Mesenchymal stem cell (in vitro differentiated cells and primary cell): ENCODE measurements at regions not wholly inside any gene's neighbourhood (a gene's known extent, or its start where the extent isn't known, plus 50 kb on each side); places are given as distances from the start of the nearest gene placed in this dataset.

Experiments used
- DNase-seq: peaks from one replicate; pipeline ENCODE4 v3.0.0-alpha.2; 2013
- H2AFZ ChIP-seq: one replicate; pipeline ENCODE4 v1.6.1; 2013; ENCODE audit warnings: low read depth, mild to moderate bottlenecking, control low read depth, inconsistent platforms, low read length, moderate library complexity
- H2AK5ac ChIP-seq: 2 replicates; pipeline ENCODE4 v1.6.1; 2013; ENCODE audit warnings: low read length, moderate library complexity, mild to moderate bottlenecking, inconsistent platforms; ENCODE audit not compliant: severe bottlenecking
- H2BK120ac ChIP-seq: one replicate; pipeline ENCODE4 v1.6.1; 2013; ENCODE audit warnings: low read depth, mild to moderate bottlenecking, inconsistent platforms, low read length, moderate library complexity
- H2BK12ac ChIP-seq, 2 experiments: one replicate each; pipeline ENCODE4 v1.6.1; 2013; ENCODE audit warnings: inconsistent platforms in 2 of 2, low read length in 2 of 2, mild to moderate bottlenecking in 2 of 2, moderate library complexity in 2 of 2, control low read depth in 1 of 2
- H2BK15ac ChIP-seq: one replicate; pipeline ENCODE4 v1.6.1; 2013; ENCODE audit warnings: mild to moderate bottlenecking, low read depth, inconsistent platforms; ENCODE audit not compliant: poor library complexity, severe bottlenecking
- H2BK5ac ChIP-seq: 2 replicates; pipeline ENCODE4 v1.6.1; 2013; ENCODE audit warnings: low read depth, mild to moderate bottlenecking, low read length, control low read depth, inconsistent platforms; ENCODE audit not compliant: poor library complexity, severe bottlenecking
- H3K14ac ChIP-seq, 2 experiments: one replicate each; pipeline ENCODE4 v1.6.1; 2013; ENCODE audit warnings: inconsistent platforms in 2 of 2, low read length in 2 of 2, control low read depth in 1 of 2, mild to moderate bottlenecking in 1 of 2, moderate library complexity in 1 of 2
- H3K18ac ChIP-seq, 2 experiments: one replicate each; pipeline ENCODE4 v1.6.1; 2013; ENCODE audit warnings: inconsistent platforms in 2 of 2, low read length in 2 of 2, control low read depth in 1 of 2, low read depth in 1 of 2, mild to moderate bottlenecking in 1 of 2
- H3K23ac ChIP-seq, 2 experiments: one replicate each; pipeline ENCODE4 v1.6.1; 2013; ENCODE audit warnings: inconsistent platforms in 2 of 2, low read length in 2 of 2, mild to moderate bottlenecking in 2 of 2, moderate library complexity in 2 of 2, control low read depth in 1 of 2
- H3K27ac ChIP-seq: 2 replicates; pipeline ENCODE4 v1.5.1; 2013; ENCODE audit warnings: mild to moderate bottlenecking, moderate library complexity, low read length, control low read depth, inconsistent platforms; ENCODE audit not compliant: poor library complexity, severe bottlenecking
- H3K27me3 ChIP-seq, 2 experiments: 2 replicates each; pipeline versions ENCODE4 v1.6.1 to v1.7.0; 2013; ENCODE audit warnings: low read length in 2 of 2, mild to moderate bottlenecking in 2 of 2, moderate library complexity in 2 of 2, control low read depth in 1 of 2, inconsistent platforms in 1 of 2; ENCODE audit not compliant: control insufficient read depth in 1 of 2, insufficient read depth in 1 of 2
- H3K36me3 ChIP-seq, 2 experiments: 2 replicates each; pipeline versions ENCODE4 v1.6.1 to v1.7.0; 2013; ENCODE audit warnings: low read length in 2 of 2, control low read depth in 1 of 2, inconsistent platforms in 1 of 2, low read depth in 1 of 2, mild to moderate bottlenecking in 1 of 2; ENCODE audit not compliant: insufficient read depth in 2 of 2, control insufficient read depth in 1 of 2
- H3K4ac ChIP-seq, 2 experiments: one replicate each; pipeline ENCODE4 v1.6.1; 2013; ENCODE audit warnings: inconsistent platforms in 2 of 2, low read length in 2 of 2, mild to moderate bottlenecking in 2 of 2, moderate library complexity in 2 of 2, control low read depth in 1 of 2, low read depth in 1 of 2
- H3K4me1 ChIP-seq: 2 replicates; pipeline ENCODE4 v1.6.1; 2013; ENCODE audit warnings: low read depth, low read length, control low read depth; ENCODE audit not compliant: control insufficient read depth, insufficient read depth
- H3K4me2 ChIP-seq: 2 replicates; pipeline ENCODE4 v1.6.1; 2013; ENCODE audit warnings: low read length, mild to moderate bottlenecking, inconsistent platforms; ENCODE audit not compliant: poor library complexity, severe bottlenecking
- H3K4me3 ChIP-seq, 2 experiments: 2 replicates each; pipeline versions ENCODE4 v1.5.1 to v1.7.0; 2013; ENCODE audit warnings: low read length in 2 of 2, mild to moderate bottlenecking in 2 of 2, control low read depth in 1 of 2, low read depth in 1 of 2; ENCODE audit not compliant: insufficient read depth in 1 of 2
- H3K79me1 ChIP-seq: replicated peaks from 2 replicates; pipeline ENCODE4 v1.6.1; 2013; ENCODE audit warnings: mild to moderate bottlenecking, control low read depth, low read length, inconsistent platforms; ENCODE audit not compliant: poor library complexity, severe bottlenecking
- H3K9ac ChIP-seq: 2 replicates; pipeline ENCODE4 v1.7.0; 2013; ENCODE audit warnings: mild to moderate bottlenecking, low read length, moderate library complexity
- H3K9me3 ChIP-seq: 2 replicates; pipeline ENCODE4 v1.7.0; 2013; ENCODE audit warnings: mild to moderate bottlenecking, low read length; ENCODE audit not compliant: control insufficient read depth
- H4K8ac ChIP-seq: one replicate; pipeline ENCODE4 v1.6.1; 2013; ENCODE audit warnings: inconsistent platforms, mild to moderate bottlenecking, low read length, moderate library complexity
- H4K91ac ChIP-seq: one replicate; pipeline ENCODE4 v1.6.1; 2013; ENCODE audit warnings: mild to moderate bottlenecking, low read length, inconsistent platforms
- WGBS: methylation state at CpG from one replicate; pipeline ENCODE4 v1.1.7; 2013; ENCODE audit warnings: mixed read lengths; 5-methylcytosine and 5-hydroxymethylcytosine counted together

DNA sequence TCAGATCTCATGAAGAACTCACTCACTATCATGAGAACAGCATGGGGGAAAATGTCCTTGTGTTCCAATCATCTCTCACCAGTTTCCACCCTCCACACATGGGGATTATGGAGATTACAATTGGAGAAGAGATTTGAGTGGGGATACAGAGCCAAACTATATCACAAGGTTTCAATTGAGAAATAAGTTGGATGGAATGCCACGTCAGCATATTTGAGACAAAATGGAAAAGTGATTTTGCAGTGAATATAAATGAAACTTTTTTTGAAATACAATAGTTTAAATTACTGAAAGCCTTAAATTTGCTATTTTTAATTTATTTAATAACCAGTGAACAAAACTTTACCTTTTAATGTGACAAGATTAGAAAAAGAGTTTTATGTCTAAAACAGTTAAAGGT, 494.1 kb downstream of the PRR32 start:
- Histone ChIP-seq H3K9me3 (no peaks in the 10 kb centered on the region), H2BK15ac (no peak overlapping the region), H2AFZ (no peak overlapping the region), H3K4ac (no peak overlapping the region), H3K14ac (no peak overlapping the region), H3K23ac (no peak overlapping the region), H4K91ac (no peak overlapping the region), H2BK12ac (no peak overlapping the region), H3K27ac (no peak overlapping the region), H3K18ac (no peak overlapping the region), H2BK120ac (no peak overlapping the region), H3K27me3 (no peaks in the 10 kb centered on the region), H2BK5ac (no peak overlapping the region), H3K4me1 (no peaks in the 10 kb centered on the region), H3K4me3 (no peak overlapping the region), H2AK5ac (no peak overlapping the region), H3K9ac (no peak overlapping the region), H3K36me3 (no peaks in the 10 kb centered on the region), H4K8ac (no peak overlapping the region), H3K79me1 (no peaks in the 10 kb centered on the region), H3K4me2 (no peak overlapping the region)
- no peak for DNase-seq
- no CpG with 5 or more reads among the region's 1 CpG for WGBS

DNA sequence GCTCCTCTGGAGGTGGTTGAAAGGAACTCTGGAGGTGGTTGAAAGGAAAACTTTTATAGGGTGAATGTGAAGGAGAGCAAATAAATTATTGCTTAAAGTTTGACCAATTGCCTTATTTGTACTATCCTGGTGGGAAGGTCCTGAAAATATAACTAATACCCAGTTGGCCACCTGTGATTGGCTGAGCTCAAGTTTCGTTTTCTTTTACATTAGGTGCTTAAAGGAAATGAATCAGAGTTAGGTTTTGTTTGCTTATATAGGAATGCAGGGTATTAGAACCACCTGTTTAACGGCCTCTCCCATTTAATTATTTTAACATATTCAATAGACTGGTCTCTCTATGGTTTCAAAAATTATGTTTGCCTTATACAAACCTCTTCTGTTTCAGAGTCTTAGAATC, 497.6 kb downstream of the PRR32 start:
- Histone ChIP-seq H4K91ac (no peak overlapping the region), H3K9me3 (no peaks in the 10 kb centered on the region), H3K9ac (no peak overlapping the region), H3K79me1 (no peaks in the 10 kb centered on the region), H3K36me3 (no peaks in the 10 kb centered on the region), H4K8ac (no peak overlapping the region), H2AFZ (no peak overlapping the region), H3K4me2 (no peak overlapping the region), H2BK15ac (no peak overlapping the region), H3K4ac (no peak overlapping the region), H3K27ac (no peak overlapping the region), H2BK120ac (no peak overlapping the region), H3K18ac (no peak overlapping the region), H3K23ac (no peak overlapping the region), H2AK5ac (no peak overlapping the region), H3K4me3 (no peak overlapping the region), H2BK12ac (no peak overlapping the region), H2BK5ac (no peak overlapping the region), H3K14ac (no peak overlapping the region), H3K4me1 (no peaks in the 10 kb centered on the region), H3K27me3 (no peaks in the 10 kb centered on the region)
- no peak for DNase-seq
- no CpG with 5 or more reads among the region's 2 CpGs for WGBS

DNA sequence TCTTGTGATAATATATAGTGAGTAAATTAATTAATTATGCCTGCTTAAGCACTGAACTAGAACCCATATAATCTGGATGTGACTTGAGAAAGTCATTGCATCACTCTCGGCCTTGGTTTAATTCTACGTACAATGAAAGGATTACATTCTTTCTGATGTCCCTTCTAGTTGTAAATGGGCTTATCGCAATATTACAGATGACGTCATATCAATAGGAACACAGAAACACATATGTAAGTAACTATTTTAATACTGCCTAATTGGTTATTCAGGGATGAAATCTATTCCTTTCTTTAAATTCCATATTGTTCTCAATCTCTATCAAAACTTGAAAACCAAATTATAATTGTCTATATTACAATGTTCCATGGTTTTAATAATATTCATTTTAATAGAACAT, 504.6 kb downstream of the PRR32 start:
- no peaks in the 10 kb centered on the region for H3K36me3 ChIP-seq
- DNase-seq = no peak
- no peak overlapping the region for H3K27ac ChIP-seq
- H3K23ac ChIP-seq = no peak overlapping the region
- H3K14ac ChIP-seq = no peak overlapping the region
- no peak overlapping the region for H3K4me3 ChIP-seq
- H2BK5ac ChIP-seq = no peak overlapping the region
- H2BK120ac ChIP-seq = no peak overlapping the region
- H3K27me3 ChIP-seq = no peaks in the 10 kb centered on the region
- no peaks in the 10 kb centered on the region for H3K9me3 ChIP-seq
- no peak overlapping the region for H2AK5ac ChIP-seq
- no peak overlapping the region for H3K4ac ChIP-seq
- no peak overlapping the region for H4K91ac ChIP-seq
- no peak overlapping the region for H3K18ac ChIP-seq
- no peak overlapping the region for H2BK15ac ChIP-seq
- no peak overlapping the region for H3K9ac ChIP-seq
- no peaks in the 10 kb centered on the region for H3K4me1 ChIP-seq
- WGBS = 100% methylated on average over 2 of the region's 4 CpGs
- H3K4me2 ChIP-seq = no peak overlapping the region
- no peak overlapping the region for H2AFZ ChIP-seq
- H3K79me1 ChIP-seq = no peaks in the 10 kb centered on the region
- H2BK12ac ChIP-seq = no peak overlapping the region
- H4K8ac ChIP-seq = no peak overlapping the region
